ENCODE measurements at regions not wholly inside any gene's neighbourhood (a gene's known extent, or its start where the extent isn't known, plus 50 kb on each side); places are given as distances from the start of the nearest gene placed in this dataset.
"Not testable (repeated sequence)": the region's sequence is repeated elsewhere in the genome, so short reads cannot be mapped to it uniquely, and the experiment has no call there.

GRCh38 chr4:134145369-134145768, 56.2 kb downstream of the PABPC4L start:
- no peak for TF ChIP-seq POLR2A (IDR thresholded peaks at IDR 0.05; ENCODE audit: low read length)
- no peak for TF ChIP-seq GATA1 (IDR thresholded peaks at IDR 0.05; ENCODE audit: low read depth, low read length)

DNA sequence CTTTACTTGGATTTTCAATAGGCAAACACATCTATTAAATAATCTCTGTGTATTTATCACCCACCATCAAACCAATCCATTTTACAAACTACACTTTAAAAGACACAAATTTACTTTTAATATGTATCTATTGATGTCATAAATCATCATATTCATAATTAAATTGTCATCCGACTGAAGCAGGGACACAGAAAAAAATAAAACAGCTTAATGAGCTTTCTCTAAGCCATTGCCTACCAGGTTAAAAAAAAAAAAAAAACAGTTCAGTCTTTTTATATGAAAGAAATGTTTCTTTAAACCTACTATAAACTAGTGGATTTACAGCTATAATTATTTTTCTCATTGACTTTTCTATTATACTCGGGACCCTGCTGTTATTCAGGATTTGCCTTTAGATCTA, 57.3 kb downstream of the PABPC4L start:
- no peak for TF ChIP-seq POLR2A (IDR thresholded peaks at IDR 0.05; ENCODE audit: low read length)
- TF ChIP-seq GATA1 (IDR thresholded peaks at IDR 0.05; ENCODE audit: low read depth, low read length): no peak
- no peak for DNase-seq

More at GRCh38 chr4:134145369-134145768, 56.2 kb downstream of the PABPC4L start:
- no peak for DNase-seq

- no peak for DNase-seq
- TF ChIP-seq GATA1 (IDR thresholded peaks at IDR 0.05; ENCODE audit: low read depth, low read length) (no peak), POLR2A (IDR thresholded peaks at IDR 0.05; ENCODE audit: low read length) (no peak)
Measured at GRCh38 chr4:134141728-134142127, 59.9 kb downstream of the PABPC4L start.

- DNase-seq: no peak
- TF ChIP-seq GATA1 (IDR thresholded peaks at IDR 0.05; ENCODE audit: low read depth, low read length) (no peak), POLR2A (IDR thresholded peaks at IDR 0.05; ENCODE audit: low read length) (no peak)
Measured at GRCh38 chr4:134139188-134139587, 62.4 kb downstream of the PABPC4L start.

- TF ChIP-seq POLR2A (IDR thresholded peaks at IDR 0.05; ENCODE audit: low read length) (no peak), GATA1 (IDR thresholded peaks at IDR 0.05; ENCODE audit: low read depth, low read length) (no peak)
- no peak for DNase-seq
Measured at GRCh38 chr4:134132086-134132783, 69.4 kb downstream of the PABPC4L start.

- no peak for DNase-seq
- no peak for TF ChIP-seq GATA1 (IDR thresholded peaks at IDR 0.05; ENCODE audit: low read depth, low read length)
- TF ChIP-seq POLR2A (IDR thresholded peaks at IDR 0.05; ENCODE audit: low read length): no peak
Measured at GRCh38 chr4:134126955-134127354, 74.6 kb downstream of the PABPC4L start.

DNA sequence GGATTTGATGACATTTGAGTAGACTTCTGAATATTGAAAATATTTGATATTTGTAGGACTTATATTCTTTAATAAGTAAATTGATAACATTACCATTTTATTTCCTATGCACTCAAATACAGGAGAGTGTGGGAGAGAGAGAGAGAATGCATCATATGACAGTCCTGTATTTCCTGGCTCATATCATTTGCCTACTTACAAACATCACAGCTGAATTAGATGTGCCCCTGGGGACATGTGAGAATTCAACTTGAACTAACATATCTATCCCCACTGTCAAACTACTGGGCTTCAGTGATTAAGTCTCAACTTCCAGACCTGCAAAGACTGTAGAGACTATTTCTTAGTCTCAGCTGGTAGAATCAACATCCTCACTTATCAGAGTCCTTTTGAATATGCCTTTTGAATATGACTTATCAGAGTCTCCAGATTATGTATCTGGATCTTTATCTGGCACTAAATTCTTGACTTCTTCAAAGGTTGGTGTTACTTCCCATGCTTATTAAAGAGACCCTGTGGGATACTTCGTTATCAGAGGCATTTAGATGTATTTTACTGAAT, 75.5 kb downstream of the PABPC4L start:
- no peak for TF ChIP-seq POLR2A (IDR thresholded peaks at IDR 0.05; ENCODE audit: low read length)
- no peak for TF ChIP-seq GATA1 (IDR thresholded peaks at IDR 0.05; ENCODE audit: low read depth, low read length)
- DNase-seq: no peak

DNA sequence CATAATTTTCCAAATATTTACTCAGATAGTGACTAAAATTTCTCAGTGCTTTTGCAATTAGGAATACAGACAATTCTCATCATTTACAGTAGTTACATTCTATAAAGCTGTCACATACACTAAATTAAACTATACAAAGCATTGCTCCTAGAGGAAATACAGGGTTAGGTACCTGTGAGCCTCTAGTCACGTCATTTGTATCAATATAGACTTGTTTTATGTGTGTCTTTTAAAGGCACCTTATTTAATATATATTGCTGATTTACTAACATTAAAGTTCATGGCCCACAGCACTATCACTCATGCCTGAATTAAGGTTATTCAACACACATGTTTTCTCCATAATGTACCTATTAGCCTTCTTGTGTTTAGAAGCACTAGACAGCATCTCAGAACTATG, 78.7 kb downstream of the PABPC4L start:
- DNase-seq: no peak
- TF ChIP-seq POLR2A (IDR thresholded peaks at IDR 0.05; ENCODE audit: low read length) (no peak), GATA1 (IDR thresholded peaks at IDR 0.05; ENCODE audit: low read depth, low read length) (no peak)

DNA sequence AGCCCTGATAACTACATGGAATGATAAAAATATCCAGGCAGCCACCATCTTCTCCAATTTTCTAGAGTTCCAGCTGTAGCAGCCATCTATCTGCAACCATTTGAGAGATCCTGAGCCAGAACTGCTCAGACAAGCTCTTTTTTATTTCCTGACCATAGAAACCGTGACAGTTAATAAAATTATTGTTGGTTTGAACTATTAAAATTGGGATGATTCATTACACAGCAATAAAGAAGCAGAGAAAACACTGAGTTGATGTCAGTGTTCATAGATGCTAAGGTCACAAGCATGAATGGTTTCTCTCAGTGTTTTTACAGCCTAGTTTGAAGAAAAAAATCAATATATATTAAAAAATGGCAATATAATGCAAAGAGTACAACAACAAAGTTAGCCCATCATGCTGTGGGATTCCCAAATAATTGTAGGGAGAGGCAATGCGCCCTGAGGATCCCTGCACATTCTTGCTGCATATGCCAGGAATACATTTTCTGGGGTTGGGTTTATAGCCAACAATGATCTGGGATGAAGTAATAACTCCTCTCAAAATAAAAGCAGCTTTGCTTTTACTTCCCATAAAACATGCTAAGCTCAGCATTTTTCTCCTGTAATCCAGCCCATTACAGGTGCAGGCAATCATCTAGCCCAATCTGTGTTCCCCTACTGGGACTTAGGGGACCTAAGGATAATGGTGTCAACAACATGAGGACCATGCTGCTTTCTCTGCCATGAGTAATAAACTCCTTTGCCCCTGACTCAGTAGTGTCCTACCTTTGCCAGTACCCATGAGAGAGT, 84.0 kb downstream of the PABPC4L start:
- no peak for DNase-seq
- no peak for TF ChIP-seq GATA1 (IDR thresholded peaks at IDR 0.05; ENCODE audit: low read depth, low read length)
- no peak for TF ChIP-seq POLR2A (IDR thresholded peaks at IDR 0.05; ENCODE audit: low read length)

GRCh38 chr4:134089885-134090284, 111.7 kb downstream of the PABPC4L start:
- TF ChIP-seq GATA1 (IDR thresholded peaks at IDR 0.05; ENCODE audit: low read depth, low read length): no peak
- no peak for TF ChIP-seq POLR2A (IDR thresholded peaks at IDR 0.05; ENCODE audit: low read length)
- DNase-seq: no peak

DNA sequence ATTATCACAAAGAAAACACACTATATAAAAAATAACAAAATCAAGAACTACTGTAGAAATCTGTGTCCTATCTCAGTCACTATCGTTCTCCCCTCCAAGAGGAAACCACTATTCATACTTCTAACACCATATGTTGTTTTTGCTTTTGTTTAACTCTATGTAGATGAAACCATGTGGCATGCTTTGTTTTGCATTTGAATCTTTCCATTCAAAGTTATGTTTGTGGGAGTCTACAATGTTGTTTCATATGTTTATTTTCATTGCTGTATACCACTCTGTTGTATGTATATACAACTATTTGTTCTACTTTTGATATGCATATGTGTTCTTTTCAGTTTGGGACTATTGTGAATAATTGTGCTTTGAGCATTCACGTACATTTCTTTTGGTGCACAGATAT, 116.1 kb downstream of the PABPC4L start:
- no peak for TF ChIP-seq GATA1 (IDR thresholded peaks at IDR 0.05; ENCODE audit: low read depth, low read length)
- TF ChIP-seq POLR2A (IDR thresholded peaks at IDR 0.05; ENCODE audit: low read length): no peak
- DNase-seq: no peak

- DNase-seq: not testable (repeated sequence)
Measured at GRCh38 chr4:134079085-134079484, 122.5 kb downstream of the PABPC4L start.

DNA sequence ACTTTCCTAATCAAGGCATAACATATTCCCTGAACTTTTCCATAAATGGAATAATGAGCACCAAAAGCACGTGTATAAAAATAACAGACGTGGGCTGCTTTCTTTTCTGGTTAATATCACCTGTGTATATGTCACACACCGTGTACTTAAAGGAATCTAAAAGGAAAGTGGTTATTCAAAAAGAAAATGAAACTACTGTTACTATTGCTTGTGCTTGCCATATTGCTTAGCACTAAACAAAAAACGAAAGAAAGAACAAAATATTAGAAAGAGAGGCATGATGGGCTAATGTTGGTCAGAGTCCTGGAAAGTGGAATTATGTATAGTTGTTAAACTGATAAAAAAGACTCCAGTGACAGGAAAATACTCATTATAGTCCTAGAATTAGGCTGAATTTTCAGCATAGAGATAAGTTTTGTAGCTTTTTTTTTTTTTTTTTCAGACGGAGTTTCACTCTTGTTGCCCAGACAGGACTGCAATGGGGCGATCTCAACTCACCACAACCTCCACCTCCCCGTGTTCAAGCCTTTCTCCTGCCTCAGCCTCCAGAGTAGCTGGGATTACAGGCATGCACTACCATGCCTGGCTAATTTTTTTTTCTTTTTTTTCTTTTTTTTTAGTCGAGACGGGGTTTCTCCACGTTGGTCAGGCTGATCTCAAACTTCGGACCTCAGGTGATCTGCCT, 123.2 kb downstream of the PABPC4L start:
- no peak for DNase-seq
- TF ChIP-seq GATA1 (IDR thresholded peaks at IDR 0.05; ENCODE audit: low read depth, low read length) (no peak), POLR2A (IDR thresholded peaks at IDR 0.05; ENCODE audit: low read length) (no peak)

GRCh38 chr4:134073711-134074110, 127.9 kb downstream of the PABPC4L start:
- TF ChIP-seq POLR2A (IDR thresholded peaks at IDR 0.05; ENCODE audit: low read length) (no peak), GATA1 (IDR thresholded peaks at IDR 0.05; ENCODE audit: low read depth, low read length) (no peak)
- DNase-seq: no peak
